GM18511 (cell line): ENCODE measurements at regions not wholly inside any gene's neighbourhood (a gene's known extent, or its start where the extent isn't known, plus 50 kb on each side); places are given as distances from the start of the nearest gene placed in this dataset.
"Not testable (repeated sequence)": the region's sequence is repeated elsewhere in the genome, so short reads cannot be mapped to it uniquely, and the experiment has no call there.

Source experiments
- ATAC-seq: cut with Tn5 transposase; IDR thresholded peaks from one replicate; pipeline ENCODE4 v1.9.1; 2021; ENCODE audit warnings: mild to moderate bottlenecking, moderate library complexity; ENCODE audit not compliant: unreplicated experiment

- no peak for ATAC-seq
These were observed 321.4 kb downstream of the IRS1 start for GRCh38 chr2:226478109-226478809.

- no peak for ATAC-seq
These were observed 322.2 kb downstream of the IRS1 start for GRCh38 chr2:226477221-226478108.

GRCh38 chr2:226475650-226476049 lies 324.0 kb downstream of the IRS1 start:
- ATAC-seq, result no peak

DNA sequence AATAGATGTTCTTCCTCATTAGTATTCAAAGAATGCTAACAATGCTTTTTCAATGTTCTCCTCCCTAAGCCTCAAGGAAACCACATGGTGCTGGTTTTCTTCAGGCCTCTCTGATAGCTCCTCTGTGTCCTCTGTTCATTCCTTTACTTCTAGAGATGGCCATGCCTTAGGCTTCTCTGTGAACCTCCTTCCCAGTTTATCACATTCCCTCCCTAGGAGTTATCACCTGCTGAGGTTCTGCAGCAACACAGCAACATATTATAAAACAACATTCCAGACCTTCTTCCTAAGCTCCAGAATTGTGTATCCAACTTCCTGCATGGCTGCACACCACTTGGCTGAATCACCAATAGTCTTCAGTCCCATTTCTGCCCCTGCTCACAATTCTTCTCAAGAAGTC lies 325.5 kb downstream of the IRS1 start:
- ATAC-seq, result no peak

DNA sequence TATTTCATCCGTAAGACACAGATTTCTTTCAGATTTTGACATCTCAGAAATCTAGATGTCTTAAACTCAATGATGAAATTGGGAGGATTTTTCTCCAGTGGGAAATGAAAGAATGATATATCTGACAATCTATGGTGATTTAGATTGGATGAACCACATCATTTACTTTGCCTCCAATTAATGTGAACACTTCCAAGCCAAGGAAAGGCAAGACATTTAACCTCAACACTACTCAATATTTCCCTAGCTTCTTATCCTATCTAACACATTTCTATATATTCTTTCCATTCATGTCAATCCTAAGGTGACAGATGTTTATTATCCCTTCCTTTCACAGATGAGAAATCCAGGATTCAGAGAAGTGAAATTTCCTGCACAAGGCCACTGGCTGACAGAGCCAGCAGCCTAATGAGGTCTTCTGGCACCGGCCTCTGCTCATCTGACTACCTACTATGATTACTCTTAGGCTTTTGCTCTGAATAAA lies 327.6 kb downstream of the IRS1 start:
- ATAC-seq, result no peak

DNA sequence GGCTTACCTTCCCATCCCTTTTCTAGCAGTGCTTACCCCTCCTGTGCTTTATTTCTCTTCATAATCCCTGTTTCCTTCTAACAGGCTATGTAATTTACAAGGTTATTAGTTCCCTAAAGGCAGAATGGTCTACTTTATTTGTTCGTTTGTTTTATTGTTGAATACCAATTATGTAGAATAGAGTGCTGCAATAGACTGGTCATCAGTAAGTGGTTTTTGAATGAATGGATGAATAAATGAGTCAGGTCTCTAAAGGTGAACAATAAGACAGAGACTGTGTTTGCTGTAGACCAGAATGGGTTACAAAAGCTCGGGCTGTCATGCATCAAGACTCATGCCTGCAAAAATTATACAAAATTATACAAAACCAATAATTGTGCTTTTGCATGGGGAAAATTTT lies 332.0 kb downstream of the IRS1 start:
- no peak for ATAC-seq

DNA sequence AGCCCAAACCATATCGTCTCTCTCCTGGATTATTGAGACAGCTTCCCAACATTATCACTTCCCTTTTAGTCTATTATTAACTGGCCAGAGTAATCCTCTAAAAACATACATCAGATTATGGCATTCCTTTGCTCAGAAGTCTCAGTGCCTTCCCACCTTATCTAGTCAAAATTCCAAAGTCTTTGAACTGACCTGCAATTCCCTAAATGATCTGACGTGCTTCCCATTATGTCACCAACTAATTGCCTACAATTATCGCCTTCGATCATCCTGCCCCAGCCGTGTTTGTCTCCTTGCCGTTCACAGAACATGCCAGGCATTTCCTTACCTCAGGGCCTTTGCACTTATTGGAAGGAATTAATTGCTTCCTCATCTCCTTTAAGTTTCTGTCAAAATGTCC lies 332.4 kb downstream of the IRS1 start:
- no peak for ATAC-seq

DNA sequence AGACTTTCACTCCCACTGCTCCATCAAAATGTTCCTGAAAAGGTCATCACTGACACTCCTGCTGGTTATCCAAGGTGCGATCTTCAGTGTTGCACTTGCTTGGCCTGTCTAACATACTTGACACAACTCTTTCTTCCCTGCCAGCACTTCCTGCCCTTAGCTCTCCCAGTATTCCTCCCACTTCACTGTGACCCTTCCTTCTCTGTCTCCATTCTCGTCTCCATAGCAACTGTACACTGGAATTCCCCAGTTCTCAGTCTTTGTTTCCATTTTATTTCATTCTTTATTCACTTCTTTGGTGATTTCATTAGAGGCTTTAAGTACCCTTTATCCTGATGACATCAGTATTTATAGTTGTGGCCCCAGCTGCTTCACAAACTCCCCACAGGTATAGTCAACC lies 333.0 kb downstream of the IRS1 start:
- no peak for ATAC-seq

- ATAC-seq, result no peak
These were observed 333.5 kb downstream of the IRS1 start for GRCh38 chr2:226466124-226466523.

DNA sequence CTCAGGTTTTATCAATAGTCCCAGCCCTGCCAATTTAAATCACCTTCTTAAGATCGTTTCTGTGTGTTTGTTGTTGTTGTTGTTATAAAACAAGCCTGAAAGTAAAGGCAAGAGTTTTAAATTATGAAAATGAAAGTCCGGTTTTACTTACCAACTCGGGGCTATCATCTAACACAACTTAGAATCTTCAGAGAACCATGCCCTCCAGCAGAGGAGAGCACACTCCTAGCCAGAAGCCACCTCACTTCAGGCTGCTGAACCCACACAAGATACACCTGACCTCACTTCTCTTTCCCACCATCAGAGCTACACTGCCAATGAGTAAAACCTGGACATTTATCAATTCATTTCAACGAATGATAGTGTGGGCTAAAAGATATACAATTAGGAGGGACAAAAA lies 335.2 kb downstream of the IRS1 start:
- no peak for ATAC-seq

DNA sequence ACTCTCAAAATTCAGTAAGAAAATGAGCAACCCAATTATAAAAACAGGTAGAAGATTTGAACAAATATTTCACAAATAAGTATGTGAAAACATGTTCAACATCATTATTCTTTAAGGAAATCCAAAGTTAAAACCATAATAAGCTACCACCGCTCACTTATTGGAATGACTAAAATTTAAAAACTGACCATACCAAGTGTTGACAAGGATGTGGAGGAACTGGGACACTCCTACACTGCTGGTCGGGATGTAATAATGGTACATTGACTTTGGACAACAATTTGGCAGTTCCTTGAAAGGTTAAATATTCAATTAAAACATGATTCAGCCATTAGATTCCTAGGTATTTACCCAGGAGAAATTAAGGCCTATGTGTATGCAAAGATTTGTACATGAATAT lies 336.5 kb downstream of the IRS1 start:
- ATAC-seq, result no peak

DNA sequence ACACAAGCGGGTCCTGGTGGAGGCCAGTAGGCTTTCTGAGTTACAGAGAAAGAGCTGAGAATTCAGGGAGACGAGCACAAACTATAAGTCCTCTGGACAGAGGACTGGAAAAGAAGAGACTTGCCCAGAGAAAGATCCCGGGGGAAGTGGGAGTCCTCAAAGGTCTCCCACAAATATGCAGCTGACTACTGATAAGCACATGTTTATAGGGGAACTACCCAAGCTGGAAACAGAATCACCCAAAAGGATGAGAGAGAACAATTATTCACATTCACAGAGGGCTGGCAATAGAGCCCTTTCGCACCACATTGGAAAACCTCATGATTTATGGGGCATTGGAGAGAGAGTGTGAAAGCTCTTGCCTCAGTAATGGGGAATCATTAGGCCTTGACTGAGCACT lies 337.6 kb downstream of the IRS1 start:
- no peak for ATAC-seq

GRCh38 chr2:226456144-226456543 lies 343.5 kb downstream of the IRS1 start:
- not testable (repeated sequence) for ATAC-seq

- no peak for ATAC-seq
These were observed 346.9 kb downstream of the IRS1 start for GRCh38 chr2:226452768-226453167.

- no peak for ATAC-seq
These were observed 348.1 kb downstream of the IRS1 start for GRCh38 chr2:226451486-226451885.

GRCh38 chr2:226450141-226450540 lies 349.5 kb downstream of the IRS1 start:
- no peak for ATAC-seq

DNA sequence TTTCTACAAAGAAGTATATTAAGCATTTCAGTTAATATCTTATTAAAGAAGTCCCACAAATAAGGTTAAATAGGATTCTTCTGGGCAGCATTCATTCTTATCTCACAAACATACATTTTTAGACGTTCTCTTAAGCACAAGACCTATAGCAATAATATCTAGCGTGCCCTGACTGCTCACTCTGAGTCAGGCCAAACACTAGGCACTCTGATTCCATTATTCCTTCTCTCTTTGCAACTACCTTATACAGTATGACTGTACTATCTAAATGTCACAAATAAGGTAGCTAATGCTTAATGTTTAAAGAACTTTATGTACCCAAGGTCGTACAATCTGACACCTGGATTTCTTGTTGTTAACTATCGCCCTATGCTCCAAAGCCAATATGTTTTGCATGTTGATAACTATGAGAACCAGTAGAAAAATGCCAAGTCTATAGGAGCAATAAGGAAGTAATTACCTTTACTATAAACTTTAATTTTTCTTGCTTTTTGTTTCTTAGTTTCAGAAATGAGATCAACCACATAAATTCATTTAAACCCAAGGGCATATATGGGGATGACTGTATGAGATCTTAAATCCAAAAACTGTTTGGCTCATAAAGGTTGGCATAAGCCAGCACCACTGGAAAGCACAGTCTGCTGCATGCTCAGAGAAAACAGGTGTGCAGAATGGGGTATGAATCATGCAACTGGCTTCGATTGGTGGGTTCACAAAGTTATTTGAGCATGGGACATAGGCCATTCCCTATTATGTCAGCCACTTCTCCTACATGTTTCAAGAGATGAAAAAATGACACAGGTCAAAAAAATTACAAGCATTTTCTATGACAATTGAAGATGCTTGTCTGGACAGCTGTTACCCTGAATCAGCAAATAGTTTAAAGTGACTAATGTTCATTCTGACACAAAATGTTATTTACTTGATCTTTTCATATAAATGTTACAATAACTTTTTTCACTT lies 352.0 kb downstream of the IRS1 start:
- ATAC-seq, result no peak

DNA sequence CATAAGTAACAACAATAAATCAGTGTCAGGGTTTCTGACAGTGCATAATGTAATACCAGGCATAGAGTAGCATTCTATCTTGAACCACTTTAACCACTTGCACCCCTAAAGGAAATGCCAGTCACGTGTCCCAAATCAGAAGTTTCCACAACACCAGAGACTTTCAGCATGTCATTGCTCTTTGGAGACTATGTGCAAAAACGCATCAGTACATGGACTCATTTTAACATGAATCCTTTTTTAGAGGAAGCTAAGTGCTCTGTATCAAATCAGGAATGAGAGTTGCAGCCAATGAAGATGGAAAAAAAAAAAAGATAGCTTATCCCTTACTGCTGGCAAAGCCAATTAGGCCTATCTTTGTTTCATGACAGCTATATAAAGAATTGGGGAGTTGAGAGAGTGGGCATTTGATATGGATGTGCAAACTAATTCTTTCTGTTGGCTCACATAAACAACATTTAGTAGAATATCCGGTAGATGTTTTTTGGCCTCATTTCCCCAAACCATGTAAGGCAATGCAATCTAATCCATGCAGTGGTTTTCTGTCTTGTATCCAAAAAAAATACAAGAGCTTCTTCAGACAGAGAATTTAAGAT lies 353.1 kb downstream of the IRS1 start:
- no peak for ATAC-seq

DNA sequence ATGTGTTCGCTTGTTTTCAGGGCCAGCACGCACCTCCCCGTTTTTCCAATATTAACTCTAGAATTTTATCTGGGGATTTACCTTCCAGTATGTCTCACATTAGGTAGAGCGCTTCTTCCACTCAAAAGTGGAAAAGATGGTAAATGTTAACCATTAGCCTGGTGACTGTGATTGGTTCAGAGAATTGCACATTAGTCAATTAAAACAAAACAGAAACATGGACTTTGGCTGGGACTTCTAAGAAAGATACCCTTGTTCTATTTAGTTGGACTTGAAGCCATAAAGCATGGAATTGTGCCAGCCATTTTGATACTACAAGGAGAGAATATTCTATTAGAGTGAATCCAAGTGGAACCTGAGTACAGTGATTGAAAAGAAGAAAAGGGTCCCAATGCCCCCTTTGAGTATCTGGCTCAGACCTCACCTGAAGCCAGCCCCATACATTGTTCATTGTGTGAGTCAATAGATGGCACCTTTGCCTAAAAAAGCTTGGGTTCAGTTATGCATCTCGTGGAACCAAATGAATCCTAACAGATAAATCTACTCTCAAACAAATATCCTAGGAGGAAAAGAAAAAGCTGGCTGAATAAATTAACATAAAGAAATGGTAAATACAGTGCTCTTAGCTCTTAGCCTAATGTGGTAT lies 354.3 kb downstream of the IRS1 start:
- ATAC-seq, result no peak

- no peak for ATAC-seq
These were observed 356.5 kb downstream of the IRS1 start for GRCh38 chr2:226443112-226443511.
